GM19438 (cell line): ENCODE measurements at regions not wholly inside any gene's neighbourhood (a gene's known extent, or its start where the extent isn't known, plus 50 kb on each side); places are given as distances from the start of the nearest gene placed in this dataset.
A peak's percentile ranks its signal among the peaks of the same experiment; 100 is the strongest.

Experiments
- ATAC-seq: cut with Tn5 transposase; IDR thresholded peaks from one replicate; pipeline ENCODE4 v1.9.1; 2021; ENCODE audit warnings: low read depth; ENCODE audit not compliant: unreplicated experiment

DNA sequence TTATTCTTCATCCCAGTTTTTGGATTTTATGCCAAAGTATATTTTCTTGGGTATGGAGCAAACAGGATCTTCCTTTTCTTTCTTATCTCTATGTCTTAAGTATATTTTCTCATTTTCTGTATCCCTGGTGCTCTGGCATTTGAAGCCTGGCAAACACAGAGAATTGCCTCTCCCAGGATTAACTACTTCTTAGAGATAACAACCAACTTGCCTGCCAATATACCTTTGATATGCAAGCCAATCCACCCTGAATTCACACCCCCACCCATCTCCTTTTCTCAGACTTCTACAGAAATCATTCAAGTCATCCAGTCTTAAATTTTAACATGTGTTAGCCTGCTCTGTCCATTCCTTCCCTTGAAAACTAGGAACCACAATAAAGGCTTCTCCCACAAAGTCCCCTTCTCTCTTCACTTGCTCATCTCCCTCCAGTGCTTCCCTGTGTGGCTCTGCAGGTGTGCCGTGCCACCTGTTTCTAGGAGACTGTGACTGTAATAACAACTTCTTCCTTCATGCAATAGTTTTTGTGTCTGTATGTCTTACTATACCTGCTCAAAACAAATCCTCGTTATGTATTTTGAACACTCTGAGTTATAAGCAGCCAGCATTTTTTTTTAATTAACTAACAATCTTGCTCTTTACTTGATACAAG lies 649.7 kb upstream of the RIOK2 start:
- ATAC-seq: no peak

DNA sequence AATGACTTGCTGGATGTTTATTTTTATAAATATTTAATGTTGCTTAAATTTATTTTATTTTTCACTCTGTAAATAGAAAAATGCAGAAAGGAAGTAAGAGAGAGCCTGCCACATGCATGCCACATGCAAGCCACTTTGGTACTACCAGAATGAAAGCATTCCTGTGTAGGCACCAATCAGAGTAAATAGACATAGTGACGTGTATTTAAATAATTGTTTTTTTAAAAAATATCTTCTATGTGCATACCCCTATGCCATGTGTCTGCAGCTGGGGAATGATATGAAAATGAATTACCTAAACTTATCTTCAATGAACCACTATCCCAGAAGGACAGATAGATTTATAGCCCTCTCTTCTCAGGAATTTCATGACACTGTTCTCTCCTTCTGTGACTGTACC lies 651.5 kb upstream of the RIOK2 start:
- no peak for ATAC-seq

DNA sequence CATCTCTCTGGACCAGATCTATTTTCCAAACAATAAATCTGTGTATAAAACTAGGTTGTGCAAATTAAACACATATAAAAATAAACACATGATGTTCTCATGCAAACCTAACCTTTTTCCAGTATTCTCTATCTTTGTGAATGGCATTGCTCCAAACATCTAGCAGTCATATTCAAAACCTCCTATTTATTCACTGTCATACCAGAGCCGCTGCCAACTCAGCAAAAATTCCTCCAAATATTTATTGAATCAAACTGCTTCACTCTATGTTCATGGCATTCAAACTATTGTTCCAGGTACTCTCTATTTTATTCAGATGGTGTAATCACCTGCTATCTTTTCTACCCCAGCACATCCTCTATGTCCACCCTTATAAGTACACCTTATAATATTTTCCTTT lies 652.1 kb upstream of the RIOK2 start:
- ATAC-seq: no peak

DNA sequence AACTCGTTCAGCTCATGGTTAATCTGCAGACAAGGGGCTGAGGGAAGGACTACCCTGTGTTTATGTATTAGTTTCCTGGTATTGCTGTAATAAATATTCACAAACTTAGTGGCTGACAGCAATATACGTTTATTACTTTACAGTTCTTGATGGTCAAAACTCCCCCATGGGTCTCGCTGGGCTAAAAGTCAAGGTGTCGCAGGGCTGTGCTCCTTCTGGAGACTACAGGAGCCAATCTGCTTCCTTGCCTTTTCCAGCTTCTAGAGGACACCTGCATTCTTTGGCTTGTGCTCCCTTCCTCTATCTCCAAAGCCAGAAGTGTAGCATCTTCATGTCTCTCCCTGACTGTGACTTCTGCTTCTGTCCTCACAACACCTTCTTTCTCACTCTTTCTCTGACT lies 653.8 kb upstream of the RIOK2 start:
- ATAC-seq: no peak

DNA sequence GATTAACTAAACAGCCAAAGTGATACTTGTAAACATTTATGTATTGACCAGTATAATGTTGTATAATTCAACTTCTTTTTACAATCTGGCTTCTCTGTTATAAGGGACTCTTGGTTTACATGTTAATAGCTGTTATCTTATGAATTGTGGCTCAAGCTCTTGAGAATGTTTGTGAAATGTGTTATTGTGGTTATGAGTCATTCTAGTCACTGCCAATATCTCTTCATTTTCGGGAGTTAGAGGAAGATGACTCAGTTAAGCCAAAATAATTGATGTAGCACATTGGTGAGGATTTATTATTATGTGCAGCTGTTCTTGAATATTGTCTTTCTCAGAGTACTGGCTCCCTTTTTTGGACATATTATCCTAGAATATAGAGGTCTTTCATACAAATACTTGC lies 655.2 kb upstream of the RIOK2 start:
- peak; percentile 95 for ATAC-seq

DNA sequence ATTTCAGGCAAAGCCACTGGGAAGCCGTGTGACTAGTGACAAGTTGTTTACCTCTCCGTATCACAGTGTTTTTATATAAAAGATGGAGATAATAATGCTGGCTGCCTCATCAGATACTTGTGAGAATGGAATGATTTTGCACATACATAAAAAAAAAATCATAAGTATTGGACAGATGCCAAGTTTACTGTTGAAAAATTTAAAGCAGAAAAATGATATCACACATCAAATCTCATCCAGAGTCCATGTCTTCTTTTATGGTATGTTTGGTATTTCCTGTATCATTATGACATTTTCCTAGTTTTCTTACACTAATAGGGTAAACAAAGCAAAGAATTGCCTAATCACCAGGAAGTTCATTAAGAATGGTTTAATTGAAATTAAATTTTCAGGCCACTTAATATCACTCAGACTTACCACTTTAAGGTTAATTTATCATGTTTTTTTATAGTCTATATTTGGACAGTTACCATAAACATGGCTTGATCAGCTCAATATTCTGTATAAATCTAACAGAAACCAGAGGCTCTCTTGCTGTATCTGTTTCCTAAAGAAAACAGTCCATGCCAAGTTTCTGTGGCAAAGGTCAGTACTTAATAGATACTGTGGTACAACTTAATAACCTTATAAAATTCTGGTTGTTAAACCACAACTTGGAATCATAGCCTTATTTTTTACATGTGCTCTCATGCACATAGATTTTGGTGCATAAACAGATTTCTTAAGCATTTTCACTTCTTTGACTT lies 656.5 kb upstream of the RIOK2 start:
- no peak for ATAC-seq

DNA sequence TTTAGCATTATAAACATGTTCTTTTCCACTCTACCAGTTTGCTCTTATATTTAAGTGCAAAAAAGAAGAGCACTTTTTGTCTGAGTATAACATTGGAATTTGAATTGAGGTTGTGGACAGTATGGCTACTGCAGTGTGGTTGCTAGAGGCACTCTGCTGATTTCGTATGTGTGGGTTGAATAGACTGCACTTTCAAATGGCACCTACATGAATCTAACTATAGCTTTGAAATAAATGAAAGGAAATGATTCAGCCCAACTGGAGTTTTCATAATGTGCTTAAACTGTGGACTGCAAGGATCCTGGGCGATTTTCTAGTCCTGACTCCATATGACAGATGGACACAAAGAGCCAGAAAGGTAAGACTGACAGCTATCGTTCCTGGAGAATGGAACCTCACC lies 657.6 kb upstream of the RIOK2 start:
- no peak for ATAC-seq

DNA sequence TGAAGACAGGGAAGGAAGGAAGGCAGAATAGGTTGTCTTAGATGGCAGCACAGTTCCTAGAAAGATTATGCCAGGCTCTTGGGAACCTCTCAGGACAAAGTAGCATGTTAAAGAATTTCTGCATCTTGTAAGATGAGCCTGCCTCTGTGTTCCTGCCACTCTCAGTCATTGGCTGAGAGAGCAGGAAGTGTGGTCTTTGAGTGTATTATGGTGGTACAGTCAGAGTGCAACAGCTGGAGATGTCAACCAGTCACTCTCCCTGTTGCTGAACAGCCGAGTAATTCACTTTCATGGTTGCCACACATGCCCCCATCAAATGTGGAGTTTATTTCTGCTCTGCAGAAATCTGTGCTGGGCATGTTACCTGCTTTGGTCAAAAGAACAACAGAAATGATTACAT lies 659.6 kb upstream of the RIOK2 start:
- no peak for ATAC-seq

DNA sequence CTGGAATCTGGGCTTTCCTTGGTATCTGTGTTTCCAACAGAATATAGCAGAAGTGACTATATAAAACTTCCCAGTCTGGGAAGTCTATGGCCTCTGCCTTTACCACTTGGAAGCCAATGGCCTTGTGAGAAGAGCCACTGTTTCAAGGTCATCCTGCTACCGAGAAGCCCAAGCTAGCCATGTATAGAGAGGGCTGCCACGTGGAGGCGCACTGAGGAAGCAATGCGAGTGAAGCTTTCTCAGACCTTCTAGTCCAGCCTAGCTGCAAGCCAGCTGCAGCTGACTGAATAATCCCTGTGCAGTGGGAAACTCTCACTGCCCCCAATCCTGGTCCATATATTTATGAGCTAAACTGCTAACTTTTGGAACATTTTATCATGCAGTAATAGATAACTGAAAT lies 661.8 kb upstream of the RIOK2 start:
- ATAC-seq: no peak

DNA sequence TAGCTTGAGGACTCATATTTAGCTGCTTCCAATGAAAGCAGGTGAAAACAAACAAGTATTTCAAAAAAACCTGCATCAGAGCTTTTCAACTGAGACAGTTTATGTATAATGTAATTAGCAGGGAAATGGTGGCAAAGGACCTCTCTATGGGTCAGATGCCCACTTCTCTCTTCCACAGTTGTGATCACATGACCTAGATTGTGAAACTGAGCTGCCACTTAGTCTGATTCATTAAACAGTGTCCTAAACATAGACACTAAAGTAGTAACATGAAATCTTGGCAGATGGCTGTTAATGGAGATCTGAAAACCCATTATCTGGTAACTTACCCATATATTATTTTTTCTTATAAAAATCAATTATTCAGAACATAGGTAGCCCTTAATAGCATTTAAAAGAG lies 663.6 kb upstream of the RIOK2 start:
- ATAC-seq: no peak

DNA sequence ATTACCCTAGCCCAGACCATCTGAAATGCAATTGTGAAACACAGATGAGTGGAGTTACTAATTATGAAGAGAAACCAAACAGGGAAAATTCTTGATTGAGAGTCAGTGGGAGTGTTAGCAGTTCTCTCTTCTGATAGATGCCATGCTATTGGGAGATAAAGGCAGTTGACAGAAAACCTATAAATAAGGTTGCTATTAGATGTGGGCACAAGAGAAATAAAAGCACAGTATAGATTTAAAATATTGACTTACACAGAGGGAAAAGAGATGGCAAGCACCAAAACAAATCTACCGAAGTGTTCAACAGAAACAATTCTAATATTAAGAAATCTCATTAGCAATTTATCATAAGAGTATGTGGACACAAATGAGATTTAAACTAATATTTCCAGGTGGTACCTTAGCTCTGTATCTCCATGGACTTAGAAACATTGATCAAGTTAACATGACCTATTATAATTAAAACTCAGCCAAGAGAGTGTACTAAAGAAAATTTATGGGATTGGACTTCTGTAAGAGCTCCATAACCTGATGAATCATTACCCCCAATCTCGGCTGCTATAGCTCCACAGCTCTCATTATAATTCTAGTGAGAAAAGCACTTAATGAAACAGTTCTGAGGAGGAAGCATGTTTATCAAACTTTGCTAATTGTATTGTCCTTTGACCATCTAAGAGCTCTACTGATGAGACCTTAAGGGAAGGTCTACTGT lies 665.0 kb upstream of the RIOK2 start:
- no peak for ATAC-seq

DNA sequence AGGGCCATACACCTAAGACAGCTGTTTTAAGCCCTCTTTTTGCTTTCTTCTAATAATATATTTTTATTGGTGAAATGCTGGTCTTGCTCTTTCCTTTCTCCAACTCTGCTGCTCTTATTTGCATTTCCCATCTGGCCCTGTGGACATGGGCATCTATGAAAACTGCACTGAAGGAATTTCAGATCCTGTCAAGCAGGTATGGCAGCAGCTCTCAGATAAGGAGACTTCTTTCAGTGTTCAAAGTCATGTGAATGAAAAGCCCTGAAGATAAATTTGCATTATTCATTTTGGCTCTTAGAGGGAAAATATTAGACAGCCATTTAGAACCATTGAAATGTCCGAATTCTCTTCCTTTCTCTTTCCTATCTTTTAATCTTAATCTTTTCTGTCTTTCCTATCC lies 668.0 kb upstream of the RIOK2 start:
- ATAC-seq: no peak

DNA sequence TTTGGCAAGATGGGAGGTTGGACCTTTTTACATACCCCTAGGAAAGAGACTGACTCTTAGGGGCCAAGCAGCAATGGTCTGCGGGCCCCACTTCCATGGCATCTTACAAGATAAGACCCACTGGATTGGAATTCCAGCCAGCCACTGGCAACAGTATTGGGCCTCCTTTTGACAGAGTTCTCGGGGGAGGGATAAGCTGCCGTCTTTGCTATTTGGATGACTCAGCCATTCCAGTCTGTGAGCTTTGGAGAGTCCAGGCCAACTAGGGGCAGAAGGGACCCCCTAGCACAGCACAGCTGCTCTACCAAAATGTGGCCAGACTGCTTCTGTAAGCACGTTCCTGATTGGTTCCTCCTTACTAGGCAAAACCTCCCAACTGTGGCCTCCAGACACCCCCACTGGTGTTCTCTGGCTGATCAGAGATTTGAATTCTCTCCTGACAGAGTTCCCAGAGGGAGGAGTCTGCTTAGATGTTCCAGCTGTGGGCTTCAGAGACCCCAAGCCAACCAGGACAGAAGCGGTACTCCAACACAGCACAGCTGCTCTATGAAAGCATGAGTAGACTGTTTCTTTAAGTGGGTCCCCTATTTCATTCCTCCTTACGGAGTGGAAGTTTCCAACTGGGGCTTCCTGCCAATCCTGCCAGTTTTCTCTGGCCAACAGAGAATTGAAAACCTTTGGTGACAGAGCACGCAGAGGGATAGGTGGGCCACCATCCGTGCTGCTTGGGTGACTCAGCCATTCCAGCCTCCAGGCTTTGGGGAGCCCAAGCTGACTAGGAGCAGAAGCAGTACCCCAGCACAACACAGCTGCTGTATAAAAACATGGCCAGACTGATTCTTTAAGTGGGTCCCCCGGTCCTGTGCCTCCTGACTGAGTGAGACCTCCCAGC lies 672.1 kb upstream of the RIOK2 start:
- ATAC-seq: no peak

DNA sequence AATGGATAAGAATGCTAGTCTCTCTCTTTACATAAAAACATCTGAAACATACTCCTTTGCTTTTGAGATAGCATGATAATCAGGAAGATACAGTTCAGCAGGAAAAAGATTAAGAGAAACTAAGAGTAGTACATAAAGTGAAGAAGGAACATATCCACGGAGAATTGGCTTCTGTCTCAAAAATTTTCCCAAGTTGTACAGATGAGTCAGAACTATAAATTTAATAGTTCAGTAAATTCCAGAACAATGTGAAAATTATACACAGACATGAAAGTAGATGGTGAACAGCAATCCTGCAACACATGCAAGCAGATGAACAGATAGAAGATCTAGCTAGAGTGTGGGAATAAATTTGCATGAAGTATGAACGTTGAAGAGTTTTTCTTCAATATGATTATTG lies 691.4 kb upstream of the RIOK2 start:
- no peak for ATAC-seq

DNA sequence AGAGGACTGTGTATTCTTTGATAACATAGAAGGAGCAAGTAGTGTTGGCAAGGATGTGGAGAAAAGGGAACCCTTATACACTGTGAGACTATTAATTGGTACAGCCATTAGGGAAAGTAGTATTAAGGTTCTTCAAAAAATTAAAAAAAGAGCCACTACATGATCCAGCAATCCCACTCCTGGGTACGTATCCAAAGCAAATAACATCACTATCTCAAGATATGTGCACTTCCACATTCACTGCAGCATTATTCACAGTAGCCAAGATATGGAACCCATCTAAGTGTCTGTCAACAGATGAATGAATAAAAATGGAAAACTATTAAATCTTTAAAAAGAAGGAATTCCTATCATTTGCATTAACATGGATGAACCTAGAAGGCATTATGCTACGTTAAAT lies 693.2 kb upstream of the RIOK2 start:
- ATAC-seq: no peak

DNA sequence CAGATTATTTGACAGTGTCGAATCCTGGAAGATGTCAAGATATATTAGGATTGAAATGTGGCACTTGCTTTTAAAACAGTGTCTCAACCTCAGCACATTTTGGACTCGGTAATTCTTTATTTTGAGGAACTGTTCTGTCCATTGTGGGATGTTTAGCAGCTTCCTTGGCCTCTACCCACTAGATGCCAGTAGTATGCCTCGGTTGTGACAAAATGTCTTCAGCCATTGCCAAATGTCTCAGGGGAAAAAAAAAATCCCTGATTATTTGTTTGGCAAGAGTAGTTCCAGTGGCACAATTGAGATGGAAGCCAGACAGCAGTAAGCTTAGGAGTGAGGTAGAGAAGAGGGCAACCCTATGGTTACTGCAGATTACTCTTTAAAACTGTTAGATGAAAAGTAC lies 694.5 kb upstream of the RIOK2 start:
- no peak for ATAC-seq

DNA sequence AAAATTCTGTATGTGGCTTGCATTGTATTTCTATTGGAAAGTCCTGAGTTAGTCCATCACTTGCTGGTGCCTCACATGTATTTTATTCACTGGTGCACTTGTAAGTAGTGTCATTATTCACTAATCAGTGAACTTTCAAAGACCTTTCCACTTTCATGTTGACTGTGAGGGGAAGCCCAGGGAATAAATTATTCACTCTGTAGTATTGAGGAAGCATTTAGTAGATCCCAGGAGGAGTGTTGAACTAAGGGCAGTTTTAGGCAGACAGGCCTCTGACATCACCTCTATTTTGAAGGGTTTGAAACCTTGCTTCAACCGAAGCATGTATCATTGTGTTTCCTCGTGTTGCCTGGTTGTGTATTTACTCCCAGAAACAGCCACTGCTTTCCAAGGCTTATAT lies 705.4 kb upstream of the RIOK2 start:
- ATAC-seq: peak; percentile 92

DNA sequence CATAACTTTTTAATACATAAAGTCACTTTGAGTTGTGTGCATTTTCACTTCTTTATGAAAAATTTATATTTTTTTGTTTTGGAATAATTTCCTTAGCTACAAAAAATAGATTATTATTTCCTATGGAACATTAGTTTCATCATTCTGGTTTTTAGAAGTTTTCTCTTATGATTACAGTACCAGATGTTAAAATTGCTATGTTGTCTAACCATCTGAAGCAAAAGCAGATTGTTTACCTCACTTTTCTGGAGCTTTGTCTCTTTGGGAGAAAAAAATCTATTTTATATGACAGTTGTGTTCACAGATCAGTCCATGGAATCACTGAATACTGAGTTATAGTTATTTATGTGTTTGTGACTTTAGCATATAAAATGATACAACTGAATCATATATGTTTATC lies 708.9 kb upstream of the RIOK2 start:
- ATAC-seq: no peak

DNA sequence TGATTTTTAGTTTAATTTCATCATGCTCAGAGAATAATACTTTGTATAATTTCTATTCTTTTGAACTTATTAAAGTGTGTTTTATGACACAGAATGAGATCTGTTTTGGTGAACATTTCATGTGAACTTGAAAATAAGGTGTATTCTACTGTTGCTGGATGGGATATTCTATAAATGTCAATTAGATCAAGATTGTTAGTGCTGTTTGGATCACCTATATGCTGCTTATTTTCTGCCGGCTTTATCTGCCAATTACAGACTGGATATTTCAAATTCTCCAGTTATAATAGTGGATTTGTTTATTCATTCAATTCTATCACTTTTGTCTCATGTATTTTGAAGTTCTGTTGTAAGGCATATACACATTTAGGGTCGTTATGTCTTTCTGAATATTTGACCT lies 720.7 kb upstream of the RIOK2 start:
- ATAC-seq: no peak

DNA sequence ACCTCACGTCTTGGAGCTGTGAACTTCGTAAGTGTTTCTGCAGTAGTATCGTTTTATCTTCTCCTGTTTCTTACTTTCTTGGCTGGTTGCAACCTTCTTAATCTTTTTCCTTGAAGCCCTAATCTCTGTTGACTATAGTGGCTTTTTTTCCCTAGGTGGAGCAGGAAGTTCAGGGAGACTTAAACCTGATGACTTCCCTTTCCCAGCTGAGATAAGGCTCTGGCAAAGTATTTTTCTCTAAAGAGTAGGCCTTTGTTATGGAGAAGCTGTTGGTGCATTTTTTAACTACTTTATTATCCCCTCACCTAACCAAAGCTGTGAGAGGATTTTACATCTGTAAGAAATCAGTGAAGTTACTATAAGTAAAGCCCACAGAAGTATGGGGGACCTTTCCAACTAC lies 723.1 kb upstream of the RIOK2 start:
- ATAC-seq: no peak
